Breast epithelium (tissue), 4 donors: ENCODE measurements at regions not wholly inside any gene's neighbourhood (a gene's known extent, or its start where the extent isn't known, plus 50 kb on each side); places are given as distances from the start of the nearest gene placed in this dataset.

ENCODE experiments used
- DNase-seq, 2 donors: peaks; one replicate each; pipeline ENCODE4 v3.0.0-alpha.2; 2019; ENCODE audit warnings: low spot score in 2 of 2
- H3K27ac ChIP-seq, 2 donors: fragments of 200-600 bp; sonication (generic) in 1 of 2; one replicate each; pipeline ENCODE4 v1.5.1; 2016 to 2019; ENCODE audit warnings: mild to moderate bottlenecking in 1 of 2
- H3K27me3 ChIP-seq, 2 donors: fragments of 200-600 bp; sonication (generic) in 1 of 2; one replicate each; pipeline versions ENCODE4 v1.5.1 to v1.6.0; 2017 to 2019; ENCODE audit warnings: control low read depth in 1 of 2, mild to moderate bottlenecking in 1 of 2
- H3K36me3 ChIP-seq: fragments of 200-600 bp; one replicate; pipeline ENCODE4 v1.5.1; 2019
- H3K4me1 ChIP-seq, 2 donors: fragments of 200-600 bp; sonication (generic); one replicate each; pipeline ENCODE4 v1.5.1; 2016 to 2019; ENCODE audit warnings: control low read depth in 1 of 2
- H3K4me3 ChIP-seq, 3 donors: fragments of 200-600 bp; sonication (generic); 1 replicate in 2 of 3; 2 replicates in 1 of 3; pipeline ENCODE4 v1.5.1; 2016 to 2019; ENCODE audit warnings: mild to moderate bottlenecking in 3 of 3, moderate library complexity in 2 of 3
- H3K9me3 ChIP-seq, 2 donors: fragments of 200-600 bp; sonication (generic) in 1 of 2; one replicate each; pipeline ENCODE4 v1.5.1; 2016 to 2019; ENCODE audit warnings: control low read depth in 1 of 2
- POLR2A ChIP-seq: fragments of 450-650 bp; IDR thresholded peaks from one replicate; pipeline ENCODE4 v1.6.1; 2016; ENCODE audit warnings: antibody characterized with exemption, mild to moderate bottlenecking, moderate library complexity
- POLR2AphosphoS5 ChIP-seq, 3 donors: sonication (generic); formaldehyde crosslinking; IDR thresholded peaks; one replicate each; pipeline ENCODE4 v1.6.1; 2017; ENCODE audit warnings: antibody characterized with exemption in 3 of 3
- intact Hi-C: fragments of 100-400 bp; cut with DNase I; formaldehyde crosslinking; loops from one replicate; pipeline ENCODE4 v1.15.1; 2023; ENCODE audit warnings: low total_unique reads
- TF ChIP-seq, protein P1 (sequence below), 3 donors: fragments of 450-650 bp; IDR thresholded peaks; one replicate each; pipeline ENCODE4 v1.5.1; 2016 to 2017; ENCODE audit warnings: antibody characterized with exemption in 3 of 3, mild to moderate bottlenecking in 3 of 3, moderate library complexity in 3 of 3

DNA sequence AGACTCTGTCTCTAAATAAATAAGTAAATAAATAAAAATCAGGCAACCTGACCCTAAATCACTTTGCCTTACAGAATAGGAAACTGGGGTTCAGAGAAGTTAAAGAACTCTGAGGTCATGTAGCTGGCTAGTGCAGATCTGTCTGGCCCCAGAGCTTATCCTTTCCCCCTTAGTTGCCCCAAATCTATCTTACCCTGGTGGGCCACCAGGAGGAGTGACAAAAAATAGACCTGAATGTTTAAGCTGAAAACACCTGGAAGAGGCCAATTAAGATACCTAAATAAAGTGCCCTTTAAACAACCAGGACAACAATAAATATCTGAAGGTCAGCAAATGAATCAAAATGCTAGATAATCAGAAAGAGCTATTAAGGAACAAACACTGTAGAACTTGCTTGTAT is 59.7 kb downstream of the TEX35 start:
- no peak for TF ChIP-seq POLR2AphosphoS5 (IDR thresholded peaks at IDR 0.05)
- no peak for TF ChIP-seq POLR2A
- TF ChIP-seq, protein P1, sequence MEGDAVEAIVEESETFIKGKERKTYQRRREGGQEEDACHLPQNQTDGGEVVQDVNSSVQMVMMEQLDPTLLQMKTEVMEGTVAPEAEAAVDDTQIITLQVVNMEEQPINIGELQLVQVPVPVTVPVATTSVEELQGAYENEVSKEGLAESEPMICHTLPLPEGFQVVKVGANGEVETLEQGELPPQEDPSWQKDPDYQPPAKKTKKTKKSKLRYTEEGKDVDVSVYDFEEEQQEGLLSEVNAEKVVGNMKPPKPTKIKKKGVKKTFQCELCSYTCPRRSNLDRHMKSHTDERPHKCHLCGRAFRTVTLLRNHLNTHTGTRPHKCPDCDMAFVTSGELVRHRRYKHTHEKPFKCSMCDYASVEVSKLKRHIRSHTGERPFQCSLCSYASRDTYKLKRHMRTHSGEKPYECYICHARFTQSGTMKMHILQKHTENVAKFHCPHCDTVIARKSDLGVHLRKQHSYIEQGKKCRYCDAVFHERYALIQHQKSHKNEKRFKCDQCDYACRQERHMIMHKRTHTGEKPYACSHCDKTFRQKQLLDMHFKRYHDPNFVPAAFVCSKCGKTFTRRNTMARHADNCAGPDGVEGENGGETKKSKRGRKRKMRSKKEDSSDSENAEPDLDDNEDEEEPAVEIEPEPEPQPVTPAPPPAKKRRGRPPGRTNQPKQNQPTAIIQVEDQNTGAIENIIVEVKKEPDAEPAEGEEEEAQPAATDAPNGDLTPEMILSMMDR (IDR thresholded peaks at IDR 0.05): no peak
- Histone ChIP-seq H3K4me3 (no peak overlapping the region), H3K27me3 (no peaks in the 10 kb centered on the region), H3K4me1 (no peaks in the 10 kb centered on the region), H3K27ac (no peak overlapping the region), H3K9me3 (no peaks in the 10 kb centered on the region), H3K36me3 (no peaks in the 10 kb centered on the region)
- intact Hi-C loops: no loop called here
- DNase-seq: no peak

DNA sequence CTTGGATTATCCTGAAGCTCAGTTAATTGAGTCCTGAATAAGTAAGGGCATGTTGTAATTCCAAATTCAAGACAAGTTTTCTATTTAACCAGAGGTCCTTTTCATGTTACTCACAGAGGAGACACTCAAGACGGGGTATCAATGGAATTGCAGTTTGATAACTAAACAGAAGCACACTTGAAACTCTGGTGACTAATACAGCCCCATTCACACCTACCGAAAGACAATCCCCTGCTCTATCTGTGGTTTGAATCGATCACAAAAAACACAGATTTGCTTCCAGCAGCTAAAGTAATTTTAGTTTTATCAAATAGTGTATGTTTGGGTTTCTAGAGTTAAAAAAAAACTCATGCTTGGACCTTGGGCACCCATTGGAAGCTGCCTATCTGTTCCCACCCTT is 60.4 kb downstream of the TEX35 start:
- no peak for DNase-seq
- H3K27me3 ChIP-seq: no peaks in the 10 kb centered on the region
- H3K36me3 ChIP-seq: no peaks in the 10 kb centered on the region
- no peaks in the 10 kb centered on the region for H3K9me3 ChIP-seq
- no peak overlapping the region for H3K27ac ChIP-seq
- no peaks in the 10 kb centered on the region for H3K4me1 ChIP-seq
- TF ChIP-seq POLR2A (no peak), POLR2AphosphoS5 (IDR thresholded peaks at IDR 0.05) (no peak)
- TF ChIP-seq, protein P1 (IDR thresholded peaks at IDR 0.05): no peak
- no peak overlapping the region for H3K4me3 ChIP-seq
- intact Hi-C loops: no loop called here

DNA sequence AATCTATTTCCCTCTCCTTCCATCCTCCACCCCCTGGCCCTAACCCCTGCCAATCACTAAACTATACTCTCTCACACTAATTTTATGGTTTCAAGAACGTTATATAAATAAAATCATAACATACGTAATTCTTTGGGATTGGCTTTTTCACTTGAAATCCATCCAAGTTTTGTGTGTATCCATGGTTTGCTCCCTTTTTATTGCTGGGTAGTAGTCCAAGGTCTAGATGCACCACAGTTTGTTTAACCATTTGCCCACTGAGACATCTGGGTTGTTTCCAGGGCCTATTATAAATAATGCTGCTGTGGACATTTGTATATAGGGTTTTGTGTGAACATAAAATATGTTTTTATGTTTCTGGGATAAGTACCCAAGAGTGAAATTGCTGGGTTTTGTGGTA is 61.4 kb downstream of the TEX35 start:
- Histone ChIP-seq H3K4me1 (no peaks in the 10 kb centered on the region), H3K27me3 (no peaks in the 10 kb centered on the region), H3K9me3 (no peaks in the 10 kb centered on the region), H3K27ac (no peak overlapping the region), H3K36me3 (no peaks in the 10 kb centered on the region), H3K4me3 (no peak overlapping the region)
- intact Hi-C loops: no loop called here
- TF ChIP-seq, protein P1 (IDR thresholded peaks at IDR 0.05): no peak
- no peak for TF ChIP-seq POLR2A
- no peak for TF ChIP-seq POLR2AphosphoS5 (IDR thresholded peaks at IDR 0.05)
- no peak for DNase-seq

GRCh38 chr1:178575611-178576361 is 62.9 kb downstream of the TEX35 start:
- TF ChIP-seq POLR2AphosphoS5 (IDR thresholded peaks at IDR 0.05) (no peak), POLR2A (no peak)
- TF ChIP-seq, protein P1 (IDR thresholded peaks at IDR 0.05): no peak
- no peaks in the 10 kb centered on the region for H3K9me3 ChIP-seq
- no peak overlapping the region for H3K4me3 ChIP-seq
- H3K4me1 ChIP-seq: no peaks in the 10 kb centered on the region
- intact Hi-C loops: no loop called here
- DNase-seq: no peak
- H3K27me3 ChIP-seq: no peaks in the 10 kb centered on the region
- no peaks in the 10 kb centered on the region for H3K36me3 ChIP-seq
- no peak overlapping the region for H3K27ac ChIP-seq

DNA sequence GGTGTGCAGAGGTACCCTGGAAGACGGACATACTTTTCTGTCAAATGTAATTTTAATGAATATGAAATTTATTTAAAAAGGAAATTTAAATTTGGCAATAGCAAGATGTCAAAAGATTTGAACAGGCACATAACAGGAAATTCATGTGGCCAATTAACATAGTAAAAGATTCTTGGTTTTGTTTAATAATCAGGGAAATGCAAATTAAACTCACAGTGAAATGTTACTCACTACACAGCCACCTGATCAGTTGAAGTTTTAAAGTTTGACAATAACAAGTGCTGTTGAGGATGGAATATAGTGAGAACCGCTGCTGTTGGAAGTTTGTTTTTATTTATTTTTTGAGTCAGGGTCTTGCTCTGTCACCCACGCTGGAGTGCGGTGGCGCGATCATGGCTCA is 63.9 kb downstream of the TEX35 start:
- DNase-seq: no peak
- Histone ChIP-seq H3K27me3 (no peaks in the 10 kb centered on the region), H3K36me3 (no peaks in the 10 kb centered on the region), H3K4me1 (no peaks in the 10 kb centered on the region), H3K4me3 (no peak overlapping the region), H3K9me3 (no peaks in the 10 kb centered on the region), H3K27ac (no peak overlapping the region)
- intact Hi-C loops: no loop called here
- TF ChIP-seq POLR2A: no peak
- TF ChIP-seq, protein P1 (IDR thresholded peaks at IDR 0.05): no peak
- no peak for TF ChIP-seq POLR2AphosphoS5 (IDR thresholded peaks at IDR 0.05)
